ENCODE measurements at regions not wholly inside any gene's neighbourhood (a gene's known extent, or its start where the extent isn't known, plus 50 kb on each side); places are given as distances from the start of the nearest gene placed in this dataset.

DNA sequence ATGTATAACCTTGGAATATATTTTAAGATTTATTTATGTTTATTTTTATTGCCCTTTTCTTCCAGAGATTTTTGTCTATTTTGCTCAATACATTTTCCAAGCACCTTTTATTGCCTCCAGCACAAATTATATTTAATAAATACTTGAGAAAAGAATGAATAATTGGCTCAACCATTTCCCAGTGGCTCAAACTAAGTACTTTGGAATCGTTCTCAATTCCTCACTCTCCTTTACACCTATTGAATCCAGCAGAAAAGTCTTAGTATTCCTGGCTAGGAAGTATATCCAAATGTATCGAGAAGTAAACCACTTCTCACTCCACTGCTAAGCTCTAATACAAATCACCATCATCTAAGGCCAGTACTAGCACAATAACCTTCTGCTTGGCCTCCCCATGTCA is 276.1 kb downstream of the NEBL start:
- intact Hi-C loops (cut with DNase I; ENCODE audit: low total_unique reads), result no loop called here
- Histone ChIP-seq H3K9me3 (no peaks in the 10 kb centered on the region), H3K27me3 (no peaks in the 10 kb centered on the region), H3K4me1 (peaks cover 0 to 30% (median 0%) of the 10 kb centered on the region in 4 donors), H3K27ac (no peak overlapping the region), H3K36me3 (no peaks in the 10 kb centered on the region), H3K4me3 (no peak overlapping the region)
- WGBS, 2 donors (ENCODE audit: low coverage in 1 of 2), result 66 to 73% methylated on average over 2 of the region's 2 CpGs
- DNase-seq, result no peak
- TF ChIP-seq EP300 (IDR thresholded peaks at IDR 0.05; ENCODE audit: low read depth) (no peak), CTCF (IDR thresholded peaks at IDR 0.05) (no peak), POLR2AphosphoS5 (IDR thresholded peaks at IDR 0.05) (no peak), POLR2A (IDR thresholded peaks at IDR 0.05) (no peak)
- in situ Hi-C loops (cut with MboI; ENCODE audit: low pct_ligation_motif_present in 1 of 4, low pct_unique_long_range_greater_than_20kb in 1 of 4, low sequenced_read_pairs in 3 of 4), result no loop called here

GRCh38 chr10:20618011-20618547 is 279.0 kb downstream of the NEBL start:
- H3K4me1 ChIP-seq, result peaks cover 0 to 25% (median 0%) of the 10 kb centered on the region in 4 donors
- intact Hi-C loops (cut with DNase I; ENCODE audit: low total_unique reads), result no loop called here
- TF ChIP-seq POLR2A (IDR thresholded peaks at IDR 0.05), result no peak
- no peak for TF ChIP-seq POLR2AphosphoS5 (IDR thresholded peaks at IDR 0.05)
- no peak for TF ChIP-seq EP300 (IDR thresholded peaks at IDR 0.05; ENCODE audit: low read depth)
- TF ChIP-seq CTCF (IDR thresholded peaks at IDR 0.05), result no peak

DNA sequence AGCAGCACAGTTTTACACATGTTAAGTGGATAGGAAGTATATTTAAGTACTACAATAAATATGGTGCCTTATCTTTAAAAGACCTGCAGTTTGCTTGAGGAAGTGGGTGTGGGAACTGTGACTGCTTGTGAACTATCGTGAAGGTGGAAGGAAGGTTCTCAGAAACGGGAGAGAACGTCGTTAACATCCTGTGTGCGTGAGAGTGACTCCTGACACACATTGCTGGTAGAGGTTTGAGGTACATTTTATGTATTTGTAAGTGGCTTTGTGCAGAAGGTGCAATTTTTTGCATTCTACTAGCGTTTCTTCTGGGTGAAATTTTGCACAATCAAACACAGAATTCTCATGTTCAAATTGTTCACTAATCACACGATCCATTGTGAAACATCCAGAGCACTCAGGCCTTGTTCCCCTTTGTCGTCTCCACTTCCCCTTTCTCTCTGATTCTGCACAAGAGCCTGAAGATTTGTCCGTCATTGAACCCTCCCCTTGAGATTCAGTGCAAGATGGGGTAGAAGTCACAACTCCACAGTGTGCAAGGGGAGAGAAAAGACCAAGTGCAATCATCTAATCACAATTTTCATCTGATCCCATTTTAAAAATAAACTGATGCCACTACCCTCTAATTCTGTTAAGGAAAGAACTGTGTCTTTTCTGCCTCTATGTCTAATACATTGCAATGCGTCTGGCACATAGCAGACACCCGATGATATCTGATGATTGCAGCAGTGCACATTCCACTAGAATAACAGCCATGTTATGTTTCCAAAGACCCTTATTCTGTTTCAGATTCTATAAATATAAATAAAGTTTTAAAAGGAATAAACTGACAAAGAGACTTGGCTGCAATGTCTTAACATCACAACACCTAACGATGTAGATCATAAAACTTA is 279.9 kb downstream of the NEBL start:
- Histone ChIP-seq H3K4me1 (peaks cover 0 to 16% (median 0%) of the 10 kb centered on the region in 4 donors), H3K4me3 (no peak overlapping the region), H3K27ac (peak overlapping the region in 1 of 4 donors; percentile 5), H3K9me3 (no peaks in the 10 kb centered on the region), H3K36me3 (no peaks in the 10 kb centered on the region), H3K27me3 (no peaks in the 10 kb centered on the region)
- no peak for TF ChIP-seq POLR2A (IDR thresholded peaks at IDR 0.05)
- no peak for TF ChIP-seq EP300 (IDR thresholded peaks at IDR 0.05; ENCODE audit: low read depth)
- no peak for TF ChIP-seq POLR2AphosphoS5 (IDR thresholded peaks at IDR 0.05)
- no peak for TF ChIP-seq CTCF (IDR thresholded peaks at IDR 0.05)
- intact Hi-C loops (cut with DNase I; ENCODE audit: low total_unique reads) (no loop called here), in situ Hi-C loops (cut with MboI; ENCODE audit: low pct_ligation_motif_present in 1 of 4, low pct_unique_long_range_greater_than_20kb in 1 of 4, low sequenced_read_pairs in 3 of 4) (no loop called here)
- WGBS, 2 donors (ENCODE audit: low coverage in 1 of 2), result 54 to 68% methylated on average over 12 of the region's 12 CpGs
- no peak for DNase-seq

More at GRCh38 chr10:20618011-20618547, 279.0 kb downstream of the NEBL start:
- Histone ChIP-seq H3K36me3 (no peaks in the 10 kb centered on the region), H3K9me3 (no peaks in the 10 kb centered on the region), H3K27me3 (no peaks in the 10 kb centered on the region), H3K27ac (no peak overlapping the region), H3K4me3 (no peak overlapping the region)
- 73 to 75% methylated on average over 3 of the region's 3 CpGs for WGBS, 2 donors (ENCODE audit: low coverage in 1 of 2)
- in situ Hi-C loops (cut with MboI; ENCODE audit: low pct_ligation_motif_present in 1 of 4, low pct_unique_long_range_greater_than_20kb in 1 of 4, low sequenced_read_pairs in 3 of 4), result no loop called here
- DNase-seq, result no peak

DNA sequence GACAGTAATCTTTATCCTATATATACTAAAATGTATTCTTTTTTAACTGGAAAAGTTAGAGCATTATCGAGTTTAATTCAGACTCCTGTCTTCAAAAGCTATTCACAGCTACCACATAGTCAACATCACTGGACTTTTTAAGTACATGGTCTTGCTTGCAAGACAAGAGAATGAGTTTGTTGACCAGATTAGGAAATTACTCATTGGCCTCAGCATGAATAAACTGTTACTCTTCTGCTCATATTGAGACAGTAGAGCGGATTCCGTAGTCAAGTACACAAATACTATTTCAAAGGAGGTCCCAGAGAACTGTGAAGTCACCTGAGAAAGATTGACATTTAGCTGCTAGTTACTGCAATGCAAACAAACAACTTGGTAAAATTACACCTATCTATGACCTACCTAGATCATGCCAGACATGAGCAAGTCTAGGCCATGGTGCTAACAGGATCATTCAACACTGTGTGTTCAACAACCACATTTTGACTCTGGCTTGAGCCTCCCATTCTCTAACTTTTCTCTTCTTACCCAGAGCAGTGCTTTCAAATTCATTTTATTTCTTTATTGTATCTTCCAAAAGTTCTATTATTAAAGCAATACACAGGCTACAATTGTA is 280.9 kb downstream of the NEBL start:
- Histone ChIP-seq H3K4me3 (no peak overlapping the region), H3K27me3 (no peaks in the 10 kb centered on the region), H3K9me3 (no peaks in the 10 kb centered on the region), H3K27ac (no peak overlapping the region), H3K36me3 (no peaks in the 10 kb centered on the region), H3K4me1 (peaks cover 0 to 16% (median 0%) of the 10 kb centered on the region in 4 donors)
- in situ Hi-C loops (cut with MboI; ENCODE audit: low pct_ligation_motif_present in 1 of 4, low pct_unique_long_range_greater_than_20kb in 1 of 4, low sequenced_read_pairs in 3 of 4) (no loop called here), intact Hi-C loops (cut with DNase I; ENCODE audit: low total_unique reads) (no loop called here)
- 83 to 86% methylated on average over 3 of the region's 3 CpGs for WGBS, 2 donors (ENCODE audit: low coverage in 1 of 2)
- no peak for TF ChIP-seq POLR2AphosphoS5 (IDR thresholded peaks at IDR 0.05)
- no peak for TF ChIP-seq EP300 (IDR thresholded peaks at IDR 0.05; ENCODE audit: low read depth)
- TF ChIP-seq CTCF (IDR thresholded peaks at IDR 0.05), result no peak
- TF ChIP-seq POLR2A (IDR thresholded peaks at IDR 0.05), result no peak
- no peak for DNase-seq
